ENCODE measurements at regions not wholly inside any gene's neighbourhood (a gene's known extent, or its start where the extent isn't known, plus 50 kb on each side); places are given as distances from the start of the nearest gene placed in this dataset.

DNA sequence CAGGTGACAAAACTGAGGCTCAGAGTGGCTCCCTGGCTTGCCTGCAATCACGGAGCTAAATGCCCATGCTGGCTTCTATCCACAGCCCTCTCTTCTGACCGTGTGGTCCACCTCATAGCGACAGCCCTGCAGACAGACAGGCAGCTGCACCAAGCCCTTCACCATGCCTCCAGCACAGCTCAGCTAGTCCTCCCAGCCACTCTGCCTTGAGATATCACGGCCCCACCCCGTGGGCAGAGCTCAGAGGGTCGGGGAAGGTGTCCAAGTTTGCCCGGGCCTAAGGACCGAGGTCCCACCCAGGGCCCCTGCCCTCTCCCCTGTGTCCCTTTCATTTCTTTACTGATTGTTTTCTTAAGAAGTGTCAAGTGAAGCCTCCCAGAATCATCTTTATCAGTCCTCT, 128.2 kb upstream of the GLI2 start:
- no peak for DNase-seq (ENCODE audit: low spot score)

DNA sequence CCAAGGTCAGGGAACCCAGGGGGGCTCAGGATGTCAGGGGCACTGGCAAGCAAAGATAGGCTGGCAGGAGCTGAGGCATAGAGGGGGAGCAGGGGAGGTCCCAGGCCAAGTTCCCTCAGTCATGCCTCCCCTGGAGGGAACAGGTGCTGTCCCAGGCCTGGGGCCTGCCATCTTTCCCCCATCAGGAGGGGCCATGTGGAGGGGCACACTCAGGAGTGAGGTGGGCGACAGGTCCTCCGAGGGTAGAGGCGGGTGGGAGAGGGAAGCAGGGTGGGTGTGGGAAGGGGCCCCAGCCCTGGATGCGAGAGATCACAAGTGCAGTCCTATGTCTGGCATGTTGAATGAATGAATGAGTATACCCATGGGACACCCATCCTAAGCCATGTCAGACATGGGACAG, 127.7 kb upstream of the GLI2 start:
- no peak for DNase-seq (ENCODE audit: low spot score)

DNA sequence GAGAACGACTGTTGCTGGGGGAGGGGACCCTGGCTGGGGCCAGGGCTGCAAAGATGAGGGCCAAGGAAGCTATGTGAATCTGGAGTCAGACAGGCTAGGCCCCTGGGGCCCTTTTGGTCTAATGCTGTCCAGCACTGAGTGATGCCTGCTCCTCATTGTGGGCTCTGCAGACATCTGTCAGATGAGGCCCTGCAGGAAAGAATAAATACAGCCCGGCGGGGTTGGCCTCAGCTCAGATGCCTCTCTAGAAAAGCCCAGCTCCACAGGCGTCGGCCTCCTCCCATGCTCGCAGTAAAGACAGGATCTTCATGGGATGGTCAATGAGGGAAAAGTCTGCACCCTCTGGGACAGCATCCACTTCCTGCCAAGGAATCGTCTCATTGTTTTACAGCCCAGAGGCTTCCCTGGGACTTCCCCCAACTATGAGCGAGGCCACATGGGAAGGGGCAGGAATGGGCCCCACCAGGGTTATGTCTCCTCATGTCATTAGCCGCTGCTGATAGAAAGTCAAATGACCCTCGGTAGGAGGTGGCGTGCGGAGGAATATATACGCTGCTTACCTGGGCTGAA, 125.8 kb upstream of the GLI2 start:
- no peak for DNase-seq (ENCODE audit: low spot score)

- no peak for DNase-seq (ENCODE audit: low spot score)
These were observed 124.7 kb upstream of the GLI2 start for GRCh38 chr2:120611016-120611415.

GRCh38 chr2:120611961-120612360, 123.7 kb upstream of the GLI2 start:
- DNase-seq (ENCODE audit: low spot score) = no peak

GRCh38 chr2:120612471-120612870, 123.2 kb upstream of the GLI2 start:
- no peak for DNase-seq (ENCODE audit: low spot score)

DNA sequence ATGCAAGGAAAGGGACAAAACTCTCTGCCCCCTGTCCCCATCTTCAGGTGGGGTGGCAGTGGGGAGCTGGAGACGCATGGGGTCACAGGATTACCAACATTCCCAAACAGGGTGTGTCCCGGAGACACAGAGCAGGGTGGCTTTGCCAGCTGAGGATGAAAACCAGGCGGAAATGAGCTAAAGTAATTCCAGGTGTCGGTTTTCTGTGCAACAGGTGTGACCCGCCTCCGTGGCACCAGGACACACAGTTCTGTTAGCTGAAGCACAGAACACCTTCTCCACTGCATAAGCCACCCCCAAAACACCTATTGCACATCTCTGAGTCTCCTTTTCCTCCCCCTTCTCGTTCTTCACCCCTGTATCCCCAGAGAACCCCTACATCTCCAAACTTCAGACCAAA, 122.7 kb upstream of the GLI2 start:
- no peak for DNase-seq (ENCODE audit: low spot score)

DNA sequence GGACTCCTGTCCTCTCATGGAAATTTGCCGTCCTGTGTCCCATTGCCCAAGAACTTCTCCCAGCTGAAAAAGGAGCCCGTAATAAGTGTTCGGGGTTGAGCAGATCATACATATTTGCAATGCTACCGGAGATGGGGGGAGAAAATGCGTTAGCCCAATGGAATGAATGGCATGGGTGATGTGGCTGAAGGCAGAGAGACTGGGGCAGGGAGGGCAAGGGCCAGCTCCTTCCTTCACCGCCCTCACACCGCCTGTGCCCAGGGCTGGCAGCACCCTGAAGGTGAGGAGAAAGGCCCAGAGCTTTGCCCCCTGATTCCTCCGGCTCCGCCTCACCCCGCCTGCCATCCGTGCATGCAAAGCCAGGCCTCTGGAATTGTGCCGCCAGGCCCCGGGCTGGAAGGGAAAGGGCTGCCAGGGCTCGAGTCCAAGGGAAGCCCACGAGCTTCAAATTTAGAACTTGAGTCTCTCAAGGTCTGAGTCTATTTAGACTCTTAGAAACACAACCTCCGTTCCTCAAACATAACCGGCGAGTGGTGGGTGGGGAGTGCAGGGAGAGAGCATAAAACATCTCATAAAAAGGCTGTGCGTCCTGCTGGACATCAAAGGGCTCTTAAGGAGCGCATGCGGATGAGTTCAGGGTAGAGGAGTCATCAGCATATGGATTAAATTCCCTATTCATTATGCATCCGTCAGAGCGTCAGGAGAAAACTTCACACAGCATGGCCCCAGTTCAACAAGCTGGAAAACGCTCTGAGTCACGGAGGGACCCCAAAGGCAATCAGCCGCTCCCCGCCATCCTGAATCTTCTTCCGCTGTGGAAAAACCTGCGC, 121.7 kb upstream of the GLI2 start:
- DNase-seq (ENCODE audit: low spot score) = no peak

DNA sequence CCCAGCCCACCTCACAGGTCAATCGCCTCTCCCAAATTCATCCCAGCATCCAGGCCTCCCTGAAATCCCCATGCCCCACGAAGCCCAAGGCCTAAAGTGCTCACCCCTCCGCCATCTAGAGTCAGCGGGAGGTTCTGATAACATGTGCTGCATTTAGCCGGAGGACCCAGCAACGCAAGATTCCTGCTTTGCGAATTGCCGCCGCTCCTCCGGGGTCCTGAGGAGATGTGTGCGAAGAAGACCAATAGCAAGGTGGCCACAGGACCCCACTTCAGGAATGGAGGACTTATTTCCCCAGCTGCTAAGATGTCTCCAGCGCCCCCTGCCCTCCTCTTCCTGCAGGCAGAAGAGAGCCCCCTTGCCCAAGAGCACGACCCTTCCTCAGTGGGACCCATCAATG, 120.8 kb upstream of the GLI2 start:
- no peak for DNase-seq (ENCODE audit: low spot score)

GRCh38 chr2:120616261-120616660, 119.4 kb upstream of the GLI2 start:
- no peak for DNase-seq (ENCODE audit: low spot score)

- DNase-seq (ENCODE audit: low spot score) = no peak
These were observed 118.6 kb upstream of the GLI2 start for GRCh38 chr2:120617055-120617454.

- DNase-seq (ENCODE audit: low spot score) = no peak
These were observed 116.8 kb upstream of the GLI2 start for GRCh38 chr2:120618830-120619229.

- no peak for DNase-seq (ENCODE audit: low spot score)
These were observed 116.1 kb upstream of the GLI2 start for GRCh38 chr2:120619579-120619978.

GRCh38 chr2:120620025-120620793, 115.5 kb upstream of the GLI2 start:
- DNase-seq (ENCODE audit: low spot score) = no peak

DNA sequence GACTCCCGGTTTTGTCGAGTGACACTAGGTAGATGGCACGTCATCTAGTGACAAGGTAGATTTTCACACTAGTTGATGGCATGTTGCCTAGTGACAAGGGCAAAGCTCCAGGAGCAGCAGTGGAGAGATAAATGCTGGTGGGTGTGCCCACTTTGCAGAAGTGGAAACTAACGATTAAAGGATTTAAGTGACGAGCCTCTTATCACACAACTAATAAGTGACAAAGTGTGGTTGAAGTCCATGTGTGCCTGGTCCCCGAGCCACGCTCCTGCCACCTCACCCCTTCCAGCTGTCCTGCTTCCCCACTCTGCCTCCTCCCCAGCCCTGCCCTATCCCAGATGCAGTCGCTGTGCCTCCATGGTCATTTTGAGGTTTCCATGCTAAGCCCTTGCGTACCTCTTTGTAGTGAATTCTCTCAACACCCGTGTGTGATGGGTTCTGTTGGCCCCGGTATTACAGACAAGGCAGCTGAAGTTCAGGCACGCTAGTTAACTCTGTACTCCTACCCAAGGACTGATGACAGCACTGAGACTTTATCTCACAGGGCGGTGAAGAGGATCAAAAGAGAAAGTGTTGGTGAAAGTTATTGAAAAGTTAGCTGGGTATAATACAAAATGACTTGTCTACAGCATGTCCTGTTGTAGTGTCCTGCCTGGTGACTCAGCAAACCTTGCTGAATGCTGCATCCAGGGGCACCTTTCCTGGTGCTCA, 113.4 kb upstream of the GLI2 start:
- DNase-seq (ENCODE audit: low spot score) = no peak

- DNase-seq (ENCODE audit: low spot score) = peak; percentile 10
These were observed 112.5 kb upstream of the GLI2 start for GRCh38 chr2:120622886-120623753.

DNA sequence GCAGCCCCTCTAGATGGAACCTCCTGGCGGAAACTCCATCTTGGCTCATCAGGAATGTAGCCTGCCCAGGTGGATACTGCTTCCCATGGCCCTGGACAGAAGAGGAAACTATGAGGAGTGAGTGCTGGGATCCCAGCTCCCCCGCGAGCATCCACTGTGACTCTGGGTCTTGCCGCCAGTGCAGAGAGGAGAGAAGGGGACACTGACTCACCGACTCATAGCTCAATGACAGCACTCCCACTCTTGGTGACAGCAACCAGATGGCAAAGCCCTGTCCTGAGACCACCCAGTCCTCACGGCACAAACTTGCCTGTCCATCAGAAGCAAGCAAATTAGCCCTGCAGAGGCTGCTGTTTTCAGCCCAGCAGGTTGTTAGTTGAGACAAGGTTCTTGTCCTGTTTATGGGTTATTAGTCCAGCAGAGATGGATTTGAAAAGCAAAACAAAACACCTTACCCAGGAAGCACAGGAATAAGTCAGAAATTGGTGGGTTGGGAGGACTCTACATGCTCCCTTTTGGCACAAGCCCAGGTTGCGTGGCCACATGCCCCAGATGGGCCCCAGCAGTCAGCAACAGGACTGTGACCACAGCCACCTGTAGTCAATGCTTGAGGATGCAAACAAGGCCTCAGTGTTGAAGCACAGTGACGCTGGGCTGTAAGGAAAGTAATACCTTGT, 111.5 kb upstream of the GLI2 start:
- no peak for DNase-seq (ENCODE audit: low spot score)

GRCh38 chr2:120624738-120625446, 110.8 kb upstream of the GLI2 start:
- DNase-seq (ENCODE audit: low spot score) = no peak

GRCh38 chr2:120625865-120626560, 109.7 kb upstream of the GLI2 start:
- no peak for DNase-seq (ENCODE audit: low spot score)

- DNase-seq (ENCODE audit: low spot score) = no peak
These were observed 109.1 kb upstream of the GLI2 start for GRCh38 chr2:120626566-120626965.
